ENCODE measurements at regions not wholly inside any gene's neighbourhood (a gene's known extent, or its start where the extent isn't known, plus 50 kb on each side); places are given as distances from the start of the nearest gene placed in this dataset.

GRCh38 chr2:116580209-116580608, 1234.3 kb upstream of the DDX18 start:
- ChIA-PET POLR2A (no interaction called here), CTCF (no interaction called here)
- ATAC-seq (ENCODE audit: poor library complexity) (no peak), DNase-seq (no peak)
- Histone ChIP-seq H3K4me1 (ENCODE audit: insufficient read depth, low read length) (no peaks in the 10 kb centered on the region), H3K27ac (ENCODE audit: low read depth in 1 of 2, low read length in 2 of 2) (no peak overlapping the region), H3K27me3 (ENCODE audit: control insufficient read depth in 1 of 2, insufficient read depth in 2 of 2, low read length in 2 of 2) (no peaks in the 10 kb centered on the region), H3K36me3 (ENCODE audit: insufficient read depth, low read length) (no peaks in the 10 kb centered on the region), H3K4me3 (ENCODE audit: low read length) (no peak overlapping the region), H3K9me3 (ENCODE audit: control insufficient read depth in 1 of 2, insufficient read depth in 1 of 2, low read length in 2 of 2) (peaks cover 0 to 14% of the 10 kb centered on the region in 2 experiments)
- H3K27me3 Mint-ChIP-seq = no peaks in the 10 kb centered on the region
- intact Hi-C loops (cut with DNase I, micrococcal nuclease) = no loop called here
- H3K27ac Mint-ChIP-seq = no peak overlapping the region
- peaks cover 3% of the 10 kb centered on the region for H3K9me3 Mint-ChIP-seq
- no peaks in the 10 kb centered on the region for H3K36me3 Mint-ChIP-seq (ENCODE audit: low read depth)
- no peaks in the 10 kb centered on the region for H3K4me1 Mint-ChIP-seq (ENCODE audit: low read depth)
- TF ChIP-seq CTCF (IDR thresholded peaks at IDR 0.05) = no peak
- no peak overlapping the region for H3K4me3 Mint-ChIP-seq

- H3K36me3 ChIP-seq (ENCODE audit: insufficient read depth, low read length) = no peaks in the 10 kb centered on the region
- DNase-seq (no peak), ATAC-seq (ENCODE audit: poor library complexity) (no peak)
- H3K4me1 Mint-ChIP-seq (ENCODE audit: low read depth) = no peaks in the 10 kb centered on the region
- ChIA-PET CTCF (no interaction called here), POLR2A (no interaction called here)
- intact Hi-C loops (cut with DNase I, micrococcal nuclease) = no loop called here
- H3K27me3 Mint-ChIP-seq = no peaks in the 10 kb centered on the region
- H3K4me1 ChIP-seq (ENCODE audit: insufficient read depth, low read length) = no peaks in the 10 kb centered on the region
- H3K9me3 ChIP-seq (ENCODE audit: control insufficient read depth in 1 of 2, insufficient read depth in 1 of 2, low read length in 2 of 2) = peaks cover 0 to 9% of the 10 kb centered on the region in 2 experiments
- H3K27ac Mint-ChIP-seq = no peak overlapping the region
- TF ChIP-seq CTCF (IDR thresholded peaks at IDR 0.05) = no peak
- H3K4me3 Mint-ChIP-seq = no peak overlapping the region
- no peak overlapping the region for H3K27ac ChIP-seq (ENCODE audit: low read depth in 1 of 2, low read length in 2 of 2)
- H3K4me3 ChIP-seq (ENCODE audit: low read length) = no peak overlapping the region
- H3K27me3 ChIP-seq (ENCODE audit: control insufficient read depth in 1 of 2, insufficient read depth in 2 of 2, low read length in 2 of 2) = no peaks in the 10 kb centered on the region
- H3K36me3 Mint-ChIP-seq (ENCODE audit: low read depth) = no peaks in the 10 kb centered on the region
- H3K9me3 Mint-ChIP-seq = peaks cover 7% of the 10 kb centered on the region
Observed at GRCh38 chr2:116582850-116583249, 1231.6 kb upstream of the DDX18 start.

GRCh38 chr2:116585669-116586327, 1228.7 kb upstream of the DDX18 start:
- TF ChIP-seq CTCF (IDR thresholded peaks at IDR 0.05) = no peak
- DNase-seq (no peak), ATAC-seq (ENCODE audit: poor library complexity) (no peak)
- Histone ChIP-seq H3K4me3 (ENCODE audit: low read length) (no peak overlapping the region), H3K36me3 (ENCODE audit: insufficient read depth, low read length) (no peaks in the 10 kb centered on the region), H3K27me3 (ENCODE audit: control insufficient read depth in 1 of 2, insufficient read depth in 2 of 2, low read length in 2 of 2) (no peaks in the 10 kb centered on the region), H3K4me1 (ENCODE audit: insufficient read depth, low read length) (no peaks in the 10 kb centered on the region), H3K27ac (ENCODE audit: low read depth in 1 of 2, low read length in 2 of 2) (no peak overlapping the region), H3K9me3 (ENCODE audit: control insufficient read depth in 1 of 2, insufficient read depth in 1 of 2, low read length in 2 of 2) (peaks cover 0 to 10% of the 10 kb centered on the region in 2 experiments)
- Mint-ChIP-seq H3K27ac (no peak overlapping the region), H3K4me3 (no peak overlapping the region), H3K36me3 (ENCODE audit: low read depth) (no peaks in the 10 kb centered on the region), H3K4me1 (ENCODE audit: low read depth) (no peaks in the 10 kb centered on the region), H3K27me3 (no peaks in the 10 kb centered on the region), H3K9me3 (peaks cover 8% of the 10 kb centered on the region)
- intact Hi-C loops (cut with DNase I, micrococcal nuclease) = no loop called here
- CTCF ChIA-PET = no interaction called here
- POLR2A ChIA-PET = no interaction called here
